ENCODE measurements at regions not wholly inside any gene's neighbourhood (a gene's known extent, or its start where the extent isn't known, plus 50 kb on each side); places are given as distances from the start of the nearest gene placed in this dataset.

DNA sequence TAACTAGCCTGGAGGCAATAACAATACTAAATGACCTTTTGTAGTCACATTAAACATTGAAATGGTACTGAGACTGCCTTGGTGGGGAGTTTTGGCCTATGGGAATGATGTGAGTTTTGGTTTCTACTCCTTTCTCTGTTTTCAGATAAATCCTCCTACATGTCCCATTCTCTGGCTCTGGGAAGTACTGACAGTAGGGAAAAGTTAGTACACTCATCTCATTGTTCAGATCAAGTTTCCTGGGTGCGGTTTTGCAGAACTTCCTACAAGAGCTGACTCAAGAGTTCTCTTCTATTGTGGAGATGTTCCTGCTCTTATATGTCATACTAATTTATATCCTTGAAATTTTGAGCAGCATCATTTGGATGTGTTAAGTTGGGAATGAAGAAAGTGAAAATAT, 74.2 kb upstream of the MACF1 start:
- TF ChIP-seq L3MBTL2 (conservative IDR thresholded peaks at IDR 0.05) (no peak), CTBP1 (IDR thresholded peaks at IDR 0.05; ENCODE audit: borderline replicate concordance) (no peak), HDGF (IDR thresholded peaks at IDR 0.05; ENCODE audit: borderline replicate concordance) (no peak), ZNF384 (IDR thresholded peaks at IDR 0.05) (no peak), LEF1 (IDR thresholded peaks at IDR 0.05; ENCODE audit: borderline replicate concordance) (no peak), ARNT (IDR thresholded peaks at IDR 0.05) (no peak), FOXA1 (IDR thresholded peaks at IDR 0.05) (no peak), FOXK2 (IDR thresholded peaks at IDR 0.05) (no peak), SP1 (IDR thresholded peaks at IDR 0.05) (no peak), TARDBP (IDR thresholded peaks at IDR 0.05) (no peak), NFRKB (IDR thresholded peaks at IDR 0.05) (no peak), ELF4 (IDR thresholded peaks at IDR 0.05) (no peak)
- TF ChIP-seq, protein P1, sequence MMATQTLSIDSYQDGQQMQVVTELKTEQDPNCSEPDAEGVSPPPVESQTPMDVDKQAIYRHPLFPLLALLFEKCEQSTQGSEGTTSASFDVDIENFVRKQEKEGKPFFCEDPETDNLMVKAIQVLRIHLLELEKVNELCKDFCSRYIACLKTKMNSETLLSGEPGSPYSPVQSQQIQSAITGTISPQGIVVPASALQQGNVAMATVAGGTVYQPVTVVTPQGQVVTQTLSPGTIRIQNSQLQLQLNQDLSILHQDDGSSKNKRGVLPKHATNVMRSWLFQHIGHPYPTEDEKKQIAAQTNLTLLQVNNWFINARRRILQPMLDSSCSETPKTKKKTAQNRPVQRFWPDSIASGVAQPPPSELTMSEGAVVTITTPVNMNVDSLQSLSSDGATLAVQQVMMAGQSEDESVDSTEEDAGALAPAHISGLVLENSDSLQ (IDR thresholded peaks at IDR 0.05), result no peak
- CTCF ChIA-PET, result interaction anchor here (0.6 to 1.5 kb wide), 2 partner anchors 58 to 1111 kb away, joined by 4 to 5 read pairs; no protein-coding TSS in a partner anchor
- no peak for DNase-seq (ENCODE audit: extremely low spot score)
- POLR2A ChIA-PET, result interaction anchor here (1.0 kb wide), 1 partner anchor 24 kb away, joined by 4 read pairs; no protein-coding TSS in a partner anchor

GRCh38 chr1:39131940-39132339, 72.6 kb upstream of the MACF1 start:
- POLR2A ChIA-PET, result interaction anchor here (1.0 to 2.0 kb wide), 3 partner anchors 21 to 33 kb away, joined by 4 to 12 read pairs (median 6); no protein-coding TSS in a partner anchor
- no peak for DNase-seq (ENCODE audit: extremely low spot score)
- CTCF ChIA-PET, result interaction anchor here (0.7 to 2.9 kb wide), 9 partner anchors 11 to 840 kb away, joined by 3 to 8 read pairs (median 3); no protein-coding TSS in a partner anchor
- TF ChIP-seq, protein P1 (IDR thresholded peaks at IDR 0.05), result no peak
- TF ChIP-seq LEF1 (IDR thresholded peaks at IDR 0.05; ENCODE audit: borderline replicate concordance), result no peak
- TF ChIP-seq NFRKB (IDR thresholded peaks at IDR 0.05), result no peak

GRCh38 chr1:39132505-39133339, 71.8 kb upstream of the MACF1 start:
- ChIA-PET POLR2A (interaction anchor here (0.9 to 2.0 kb wide), 3 partner anchors 22 to 136 kb away, joined by 3 to 12 read pairs (median 6); no protein-coding TSS in a partner anchor), CTCF (interaction anchor here (0.6 to 2.9 kb wide), 16 partner anchors 10 to 839 kb away, joined by 3 to 8 read pairs (median 3); no protein-coding TSS in a partner anchor)
- TF ChIP-seq HDGF (IDR thresholded peaks at IDR 0.05; ENCODE audit: borderline replicate concordance) (no peak), CTBP1 (IDR thresholded peaks at IDR 0.05; ENCODE audit: borderline replicate concordance) (no peak), ARNT (IDR thresholded peaks at IDR 0.05) (no peak), NFRKB (IDR thresholded peaks at IDR 0.05) (no peak)
- DNase-seq (ENCODE audit: extremely low spot score), result no peak

- ChIA-PET POLR2A (interaction anchor here (0.6 to 2.0 kb wide), 4 partner anchors 23 to 677 kb away, joined by 3 to 12 read pairs (median 4); no protein-coding TSS in a partner anchor), CTCF (interaction anchor here (0.6 to 2.9 kb wide), 12 partner anchors 12 to 277 kb away, joined by 3 to 8 read pairs (median 4); no protein-coding TSS in a partner anchor)
- TF ChIP-seq FOXM1 (IDR thresholded peaks at IDR 0.05; ENCODE audit: borderline replicate concordance) (no peak), HDGF (IDR thresholded peaks at IDR 0.05; ENCODE audit: borderline replicate concordance) (no peak), CTBP1 (IDR thresholded peaks at IDR 0.05; ENCODE audit: borderline replicate concordance) (no peak), SP1 (IDR thresholded peaks at IDR 0.05) (no peak), FOXK2 (IDR thresholded peaks at IDR 0.05) (no peak)
- no peak for DNase-seq (ENCODE audit: extremely low spot score)
Measured at GRCh38 chr1:39133340-39133684, 71.2 kb upstream of the MACF1 start.

DNA sequence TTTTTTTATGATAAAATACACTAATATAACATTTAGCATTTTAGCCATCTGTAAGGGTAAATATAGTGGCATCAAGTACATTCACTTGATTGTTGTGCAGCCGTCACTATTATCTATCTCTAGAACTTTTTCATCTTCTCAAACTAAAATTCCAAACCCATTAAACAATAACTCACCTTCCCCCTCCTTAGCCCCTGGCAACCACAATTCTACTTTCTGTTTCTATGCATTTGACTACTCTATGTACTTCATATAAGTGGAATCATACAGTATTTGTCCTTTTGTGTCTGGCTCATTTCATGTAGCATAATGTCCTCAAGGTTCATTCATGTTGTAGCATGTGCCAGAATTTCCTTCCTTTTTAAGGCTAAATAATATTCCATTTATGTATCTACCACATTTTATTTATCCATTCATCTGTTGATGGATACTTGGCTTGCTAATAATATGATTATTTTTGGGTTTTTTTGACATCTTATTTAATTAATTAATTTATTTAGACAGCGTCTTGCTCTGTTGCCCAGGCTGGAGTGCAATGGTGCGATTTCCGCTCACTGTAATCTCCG, 69.6 kb upstream of the MACF1 start:
- CTCF ChIA-PET, result no interaction called here
- TF ChIP-seq FOXM1 (IDR thresholded peaks at IDR 0.05; ENCODE audit: borderline replicate concordance), result no peak
- TF ChIP-seq ARNT (IDR thresholded peaks at IDR 0.05), result no peak
- TF ChIP-seq ELF4 (IDR thresholded peaks at IDR 0.05), result no peak
- TF ChIP-seq SUZ12 (IDR thresholded peaks at IDR 0.05), result no peak
- TF ChIP-seq LEF1 (IDR thresholded peaks at IDR 0.05; ENCODE audit: borderline replicate concordance), result no peak

GRCh38 chr1:39136638-39137037, 67.9 kb upstream of the MACF1 start:
- TF ChIP-seq NFRKB (IDR thresholded peaks at IDR 0.05), result no peak
- TF ChIP-seq L3MBTL2 (conservative IDR thresholded peaks at IDR 0.05), result no peak
- no peak for TF ChIP-seq LEF1 (IDR thresholded peaks at IDR 0.05; ENCODE audit: borderline replicate concordance)
- no peak for TF ChIP-seq SP1 (IDR thresholded peaks at IDR 0.05)
- TF ChIP-seq HDGF (IDR thresholded peaks at IDR 0.05; ENCODE audit: borderline replicate concordance), result no peak
- no peak for TF ChIP-seq TARDBP (IDR thresholded peaks at IDR 0.05)
- TF ChIP-seq FOXA1 (IDR thresholded peaks at IDR 0.05), result no peak
- no peak for TF ChIP-seq BHLHE40 (IDR thresholded peaks at IDR 0.05; ENCODE audit: borderline replicate concordance)
- no peak for TF ChIP-seq FOXM1 (IDR thresholded peaks at IDR 0.05; ENCODE audit: borderline replicate concordance)
- TF ChIP-seq, protein P1 (IDR thresholded peaks at IDR 0.05), result no peak
- TF ChIP-seq CTBP1 (IDR thresholded peaks at IDR 0.05; ENCODE audit: borderline replicate concordance), result no peak
- no peak for TF ChIP-seq ARNT (IDR thresholded peaks at IDR 0.05)
- TF ChIP-seq FOXK2 (IDR thresholded peaks at IDR 0.05), result no peak
- CTCF ChIA-PET, result interaction anchor here (0.9 kb wide), 1 partner anchor 55 kb away, joined by 3 read pairs; no protein-coding TSS in a partner anchor
- no peak for DNase-seq (ENCODE audit: extremely low spot score)
- POLR2A ChIA-PET, result no interaction called here

More for the DNA sequence above, 69.6 kb upstream of the MACF1 start:
- no peak for DNase-seq (ENCODE audit: extremely low spot score)
- POLR2A ChIA-PET, result no interaction called here
